Activated CD4-positive, alpha-beta T cell treated with anti-CD3 and anti-CD28 coated beads, Interleukin-2, Interleukin-4, amounts not matched to agents 100 ng/mL and 50 ng/mL, durations not matched to agents 16 hours and 8 hours (primary cell): ENCODE measurements at regions not wholly inside any gene's neighbourhood (a gene's known extent, or its start where the extent isn't known, plus 50 kb on each side); places are given as distances from the start of the nearest gene placed in this dataset.

Source experiments
- DNase-seq: peaks from one replicate; pipeline ENCODE4 v3.0.0-alpha.2; 2020; ENCODE audit warnings: low spot score

- DNase-seq, result no peak
Measured at GRCh38 chr14:42742084-42742483, 1135.4 kb downstream of the LRFN5 start.

- DNase-seq, result no peak
Measured at GRCh38 chr14:42736408-42736807, 1129.7 kb downstream of the LRFN5 start.

- no peak for DNase-seq
Measured at GRCh38 chr14:42734041-42734440, 1127.4 kb downstream of the LRFN5 start.

DNA sequence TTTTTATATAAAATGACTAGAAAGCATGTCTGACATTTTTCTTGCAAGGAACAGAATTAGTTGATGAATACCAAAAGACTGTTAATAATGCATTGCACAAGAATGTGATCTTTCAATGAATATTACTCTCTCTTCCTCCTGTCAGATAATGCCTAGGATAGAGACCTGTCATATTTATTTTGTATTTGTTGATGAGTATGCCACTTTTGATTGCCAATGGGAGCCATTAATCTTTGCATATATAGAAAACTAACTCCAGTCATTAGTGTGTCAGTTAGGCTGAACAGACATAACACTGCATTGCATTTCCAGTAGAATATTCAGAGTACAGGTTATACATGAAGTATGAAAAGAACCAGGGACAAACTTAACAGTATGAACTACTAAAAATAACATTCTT, 1125.3 kb downstream of the LRFN5 start:
- DNase-seq, result no peak

GRCh38 chr14:42731480-42731879, 1124.8 kb downstream of the LRFN5 start:
- DNase-seq, result no peak

GRCh38 chr14:42729681-42730080, 1123.0 kb downstream of the LRFN5 start:
- DNase-seq, result no peak

GRCh38 chr14:42719391-42719790, 1112.7 kb downstream of the LRFN5 start:
- no peak for DNase-seq

GRCh38 chr14:42715316-42715715, 1108.6 kb downstream of the LRFN5 start:
- no peak for DNase-seq

GRCh38 chr14:42710071-42710470, 1103.4 kb downstream of the LRFN5 start:
- no peak for DNase-seq

GRCh38 chr14:42703501-42703900, 1096.8 kb downstream of the LRFN5 start:
- DNase-seq, result no peak

- no peak for DNase-seq
Measured at GRCh38 chr14:42687421-42687820, 1080.7 kb downstream of the LRFN5 start.

- DNase-seq, result no peak
Measured at GRCh38 chr14:42683707-42684106, 1077.0 kb downstream of the LRFN5 start.

- DNase-seq, result no peak
Measured at GRCh38 chr14:42676636-42677035, 1070.0 kb downstream of the LRFN5 start.

DNA sequence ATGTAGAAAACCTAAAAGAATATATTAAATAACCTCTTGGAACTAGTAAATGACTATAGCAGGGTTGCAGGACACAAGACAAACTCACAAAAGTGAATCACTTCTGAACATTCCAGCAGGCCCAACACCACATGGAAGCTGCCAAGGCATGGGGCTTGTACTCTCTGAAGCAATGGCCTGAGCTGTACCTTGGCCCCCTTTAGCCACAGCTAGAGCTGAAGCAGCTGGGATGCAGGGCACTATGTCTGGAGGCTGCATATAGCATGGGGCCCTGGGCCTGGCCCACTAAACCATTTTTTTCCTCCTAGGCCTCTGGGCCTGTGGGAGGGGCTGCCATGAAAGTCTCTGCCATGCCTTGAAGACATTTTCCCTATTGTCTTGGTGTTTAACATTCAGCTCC, 1067.3 kb downstream of the LRFN5 start:
- DNase-seq, result no peak

GRCh38 chr14:42671636-42672035, 1065.0 kb downstream of the LRFN5 start:
- no peak for DNase-seq

- no peak for DNase-seq
Measured at GRCh38 chr14:42665083-42665482, 1058.4 kb downstream of the LRFN5 start.

- DNase-seq, result no peak
Measured at GRCh38 chr14:42664190-42664589, 1057.5 kb downstream of the LRFN5 start.

DNA sequence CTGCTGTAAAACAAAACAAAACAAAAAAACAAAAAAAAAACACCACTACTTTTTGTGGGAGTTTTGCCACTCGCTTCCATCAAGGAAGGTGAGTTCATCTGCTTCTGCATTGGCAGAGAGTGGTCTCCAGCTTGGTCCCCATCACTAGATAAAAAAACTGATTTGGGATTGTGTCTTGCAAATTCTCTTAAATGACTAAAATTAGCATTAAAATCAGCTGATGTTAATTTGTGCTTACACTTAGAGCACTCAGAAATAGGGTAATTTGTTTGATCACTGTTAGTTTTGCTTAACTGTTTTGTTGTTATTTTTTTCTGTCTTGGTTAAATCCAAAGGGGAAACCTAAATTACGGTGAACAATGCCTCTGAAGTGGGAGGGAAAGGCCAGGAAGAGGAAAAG, 1048.0 kb downstream of the LRFN5 start:
- DNase-seq, result no peak

DNA sequence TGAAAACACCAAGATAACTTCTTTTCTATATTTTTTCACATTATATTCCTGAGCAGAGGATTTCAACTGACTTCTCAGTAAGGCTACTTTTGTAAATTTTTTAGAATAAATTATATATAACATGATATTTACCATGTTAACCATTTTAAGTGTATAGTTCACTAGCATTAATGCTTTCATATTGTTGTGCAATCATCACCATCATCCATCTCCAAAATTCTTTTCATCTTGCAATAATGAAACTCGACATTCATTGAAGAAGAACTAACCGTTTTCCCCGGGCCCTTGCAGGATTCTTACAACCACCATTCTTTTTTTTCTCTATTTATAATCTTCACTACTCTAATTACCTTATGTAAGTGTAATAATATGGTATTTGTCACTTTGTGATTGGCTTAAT, 1036.1 kb downstream of the LRFN5 start:
- DNase-seq, result no peak

DNA sequence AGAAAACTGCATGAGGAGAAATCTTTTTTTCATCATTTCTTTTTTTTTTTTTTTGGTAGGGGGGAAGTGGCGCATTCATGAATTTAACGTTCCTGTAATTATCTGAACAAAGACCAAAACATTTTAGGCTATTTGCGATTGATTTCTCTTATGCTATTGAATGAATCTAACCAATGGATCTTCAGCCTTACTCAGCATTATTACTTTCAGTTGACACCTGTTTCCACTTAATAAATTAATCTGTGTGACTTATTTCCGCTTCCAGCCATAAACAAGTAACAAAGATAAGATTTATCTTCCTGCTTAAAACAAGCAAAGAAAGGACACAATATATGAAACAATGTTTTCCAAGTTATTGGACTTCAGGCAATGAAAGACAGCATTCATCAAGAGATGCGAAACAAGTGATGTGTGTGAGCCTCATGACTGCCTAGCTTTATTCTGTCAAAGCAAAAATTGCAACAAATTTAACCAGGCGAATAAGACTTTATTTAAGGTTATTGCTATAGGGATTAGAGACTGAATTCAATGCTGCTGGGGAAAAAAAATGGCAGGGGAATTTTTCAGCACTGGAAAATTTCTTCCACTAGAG, 1026.9 kb downstream of the LRFN5 start:
- DNase-seq, result no peak

GRCh38 chr14:42629553-42629952, 1022.9 kb downstream of the LRFN5 start:
- no peak for DNase-seq

GRCh38 chr14:42628602-42629001, 1021.9 kb downstream of the LRFN5 start:
- DNase-seq, result no peak

- DNase-seq, result no peak
Measured at GRCh38 chr14:42626986-42627385, 1020.3 kb downstream of the LRFN5 start.

DNA sequence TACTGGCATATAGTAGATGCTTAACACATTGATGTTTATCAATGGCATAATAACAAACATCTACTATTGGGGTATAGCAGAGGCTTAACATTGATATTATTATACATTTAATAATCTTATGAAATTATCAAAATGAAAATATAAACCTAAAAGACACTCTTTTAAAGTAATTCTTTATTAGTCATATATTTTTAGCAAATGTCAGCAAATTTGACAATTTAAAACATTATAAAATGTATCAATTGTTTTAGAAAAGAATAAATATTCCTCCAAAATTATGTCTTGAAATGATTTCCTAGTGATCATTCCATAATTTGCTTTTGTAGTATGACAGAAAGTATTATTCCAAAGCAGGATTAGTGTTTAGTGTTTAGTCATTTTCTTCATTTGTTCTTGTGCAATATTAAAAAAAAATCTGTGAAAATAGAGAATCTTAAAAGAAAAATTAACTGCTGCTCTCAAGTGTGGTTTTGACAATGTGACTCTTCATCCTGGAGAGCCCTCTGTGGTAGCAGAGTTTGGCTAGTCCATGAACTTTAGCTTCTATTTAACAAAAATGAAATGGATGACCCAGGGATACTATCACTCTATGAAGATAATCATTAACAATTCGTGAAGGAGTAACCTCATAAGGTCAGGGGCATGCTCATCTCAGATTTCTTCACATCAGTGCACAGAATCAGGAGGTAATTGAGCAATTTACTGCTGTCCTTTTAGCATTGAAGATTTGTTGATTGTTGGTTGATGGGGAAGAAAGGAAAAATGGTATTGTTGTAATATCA, 1018.5 kb downstream of the LRFN5 start:
- DNase-seq, result no peak
